ENCODE measurements at regions not wholly inside any gene's neighbourhood (a gene's known extent, or its start where the extent isn't known, plus 50 kb on each side); places are given as distances from the start of the nearest gene placed in this dataset.

DNA sequence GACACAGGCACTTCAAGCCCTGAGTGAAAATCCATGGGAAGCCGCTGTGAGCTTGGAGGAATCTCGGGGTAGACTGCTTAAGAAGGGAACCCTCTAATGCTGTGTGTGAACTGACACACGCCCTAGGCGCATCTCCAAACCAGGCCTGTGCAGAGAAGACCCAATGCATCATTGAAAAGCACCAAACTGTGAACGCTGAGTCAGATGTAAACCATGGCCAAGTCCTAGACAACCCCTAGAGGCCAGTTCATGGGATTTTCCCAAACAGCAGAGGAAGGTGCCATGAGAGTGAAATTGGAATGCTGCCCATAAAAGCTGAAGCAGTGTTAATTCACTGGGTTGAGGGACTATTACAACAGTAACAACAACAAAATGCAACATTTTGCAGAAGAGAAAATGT lies 296.5 kb downstream of the SMOC2 start:
- DNase-seq (ENCODE audit: low spot score): peak; percentile 42
- H3K27ac ChIP-seq: no peak overlapping the region
- ChIA-PET POLR2A (ENCODE audit: low non-redundant PET) (no interaction called here), CTCF (no interaction called here)
- TF ChIP-seq, protein P1, sequence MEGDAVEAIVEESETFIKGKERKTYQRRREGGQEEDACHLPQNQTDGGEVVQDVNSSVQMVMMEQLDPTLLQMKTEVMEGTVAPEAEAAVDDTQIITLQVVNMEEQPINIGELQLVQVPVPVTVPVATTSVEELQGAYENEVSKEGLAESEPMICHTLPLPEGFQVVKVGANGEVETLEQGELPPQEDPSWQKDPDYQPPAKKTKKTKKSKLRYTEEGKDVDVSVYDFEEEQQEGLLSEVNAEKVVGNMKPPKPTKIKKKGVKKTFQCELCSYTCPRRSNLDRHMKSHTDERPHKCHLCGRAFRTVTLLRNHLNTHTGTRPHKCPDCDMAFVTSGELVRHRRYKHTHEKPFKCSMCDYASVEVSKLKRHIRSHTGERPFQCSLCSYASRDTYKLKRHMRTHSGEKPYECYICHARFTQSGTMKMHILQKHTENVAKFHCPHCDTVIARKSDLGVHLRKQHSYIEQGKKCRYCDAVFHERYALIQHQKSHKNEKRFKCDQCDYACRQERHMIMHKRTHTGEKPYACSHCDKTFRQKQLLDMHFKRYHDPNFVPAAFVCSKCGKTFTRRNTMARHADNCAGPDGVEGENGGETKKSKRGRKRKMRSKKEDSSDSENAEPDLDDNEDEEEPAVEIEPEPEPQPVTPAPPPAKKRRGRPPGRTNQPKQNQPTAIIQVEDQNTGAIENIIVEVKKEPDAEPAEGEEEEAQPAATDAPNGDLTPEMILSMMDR (conservative IDR thresholded peaks at IDR 0.05; ENCODE audit: low read depth): no peak

GRCh38 chr6:168737014-168737413 lies 296.0 kb downstream of the SMOC2 start:
- ChIA-PET POLR2A (ENCODE audit: low non-redundant PET) (no interaction called here), CTCF (no interaction called here)
- DNase-seq (ENCODE audit: low spot score): no peak
- no peak overlapping the region for H3K27ac ChIP-seq
- TF ChIP-seq, protein P1 (conservative IDR thresholded peaks at IDR 0.05; ENCODE audit: low read depth): no peak

GRCh38 chr6:168736039-168736438 lies 295.1 kb downstream of the SMOC2 start:
- DNase-seq (ENCODE audit: low spot score): no peak
- CTCF ChIA-PET: interaction anchor here (0.7 kb wide), 1 partner anchor 255 kb away, joined by 3 read pairs; no protein-coding TSS in a partner anchor
- POLR2A ChIA-PET (ENCODE audit: low non-redundant PET): no interaction called here
- TF ChIP-seq, protein P1 (conservative IDR thresholded peaks at IDR 0.05; ENCODE audit: low read depth): no peak
- no peak overlapping the region for H3K27ac ChIP-seq

DNA sequence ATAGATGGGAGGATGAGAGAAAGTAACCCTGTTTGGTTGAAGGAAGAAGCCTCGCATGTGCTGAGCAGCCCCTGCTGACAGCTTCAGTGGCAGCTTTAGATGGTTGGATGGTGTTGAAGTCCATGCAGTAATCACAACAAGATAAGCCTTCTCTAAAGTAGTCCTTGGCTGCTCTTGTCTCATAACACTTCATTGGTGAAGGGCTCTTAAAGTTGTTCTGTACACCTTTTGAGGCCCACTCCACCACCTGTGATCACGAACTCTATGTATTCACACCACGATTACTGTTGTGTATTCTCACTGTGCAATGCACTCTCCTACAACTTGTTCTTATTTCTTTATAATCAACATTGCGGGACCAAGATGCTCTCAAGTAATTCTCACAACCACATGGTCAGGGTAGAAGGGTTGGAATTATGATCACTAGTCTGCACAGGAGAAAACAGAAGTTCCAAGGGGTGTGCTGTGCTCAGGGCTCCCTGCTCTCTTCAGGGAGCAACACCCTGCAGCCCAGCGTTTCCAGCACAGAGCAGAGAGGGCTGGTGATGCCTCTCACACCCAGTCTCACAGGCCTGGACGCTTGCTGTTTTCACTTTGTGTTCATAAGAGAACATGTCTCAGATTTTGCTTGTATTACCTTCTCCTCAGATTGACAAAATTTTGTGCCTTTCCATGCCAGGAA lies 294.4 kb downstream of the SMOC2 start:
- TF ChIP-seq, protein P1 (conservative IDR thresholded peaks at IDR 0.05; ENCODE audit: low read depth): no peak
- no peak overlapping the region for H3K27ac ChIP-seq
- CTCF ChIA-PET: no interaction called here
- POLR2A ChIA-PET (ENCODE audit: low non-redundant PET): no interaction called here
- no peak for DNase-seq (ENCODE audit: low spot score)

GRCh38 chr6:168734523-168734922 lies 293.5 kb downstream of the SMOC2 start:
- no peak overlapping the region for H3K27ac ChIP-seq
- TF ChIP-seq, protein P1 (conservative IDR thresholded peaks at IDR 0.05; ENCODE audit: low read depth): no peak
- ChIA-PET CTCF (no interaction called here), POLR2A (ENCODE audit: low non-redundant PET) (no interaction called here)
- no peak for DNase-seq (ENCODE audit: low spot score)

GRCh38 chr6:168732676-168733075 lies 291.7 kb downstream of the SMOC2 start:
- TF ChIP-seq, protein P1 (conservative IDR thresholded peaks at IDR 0.05; ENCODE audit: low read depth): no peak
- POLR2A ChIA-PET (ENCODE audit: low non-redundant PET): no interaction called here
- no peak for DNase-seq (ENCODE audit: low spot score)
- H3K27ac ChIP-seq: no peak overlapping the region
- CTCF ChIA-PET: no interaction called here
